Thyroid gland (tissue), 4 donors: ENCODE measurements at regions not wholly inside any gene's neighbourhood (a gene's known extent, or its start where the extent isn't known, plus 50 kb on each side); places are given as distances from the start of the nearest gene placed in this dataset.
A peak's percentile ranks its signal among the peaks of the same experiment; 100 is the strongest.

Source experiments
- POLR2A ChIP-seq, 2 donors: fragments of 450-650 bp; IDR thresholded peaks; one replicate each; pipeline ENCODE4 v1.6.1; 2017; ENCODE audit warnings: antibody characterized with exemption in 2 of 2, mild to moderate bottlenecking in 2 of 2, moderate library complexity in 1 of 2
- TF ChIP-seq, protein P1 (sequence below), 6 experiments: fragments of 200-600 bp in 3 of 6; fragments of 450-650 bp in 3 of 6; sonication (generic) in 3 of 6; IDR thresholded peaks; one replicate each; pipeline ENCODE4 v1.5.1; 2016 to 2019; ENCODE audit warnings: antibody characterized with exemption in 6 of 6, mild to moderate bottlenecking in 2 of 6, inconsistent platforms in 1 of 6, moderate library complexity in 1 of 6

DNA sequence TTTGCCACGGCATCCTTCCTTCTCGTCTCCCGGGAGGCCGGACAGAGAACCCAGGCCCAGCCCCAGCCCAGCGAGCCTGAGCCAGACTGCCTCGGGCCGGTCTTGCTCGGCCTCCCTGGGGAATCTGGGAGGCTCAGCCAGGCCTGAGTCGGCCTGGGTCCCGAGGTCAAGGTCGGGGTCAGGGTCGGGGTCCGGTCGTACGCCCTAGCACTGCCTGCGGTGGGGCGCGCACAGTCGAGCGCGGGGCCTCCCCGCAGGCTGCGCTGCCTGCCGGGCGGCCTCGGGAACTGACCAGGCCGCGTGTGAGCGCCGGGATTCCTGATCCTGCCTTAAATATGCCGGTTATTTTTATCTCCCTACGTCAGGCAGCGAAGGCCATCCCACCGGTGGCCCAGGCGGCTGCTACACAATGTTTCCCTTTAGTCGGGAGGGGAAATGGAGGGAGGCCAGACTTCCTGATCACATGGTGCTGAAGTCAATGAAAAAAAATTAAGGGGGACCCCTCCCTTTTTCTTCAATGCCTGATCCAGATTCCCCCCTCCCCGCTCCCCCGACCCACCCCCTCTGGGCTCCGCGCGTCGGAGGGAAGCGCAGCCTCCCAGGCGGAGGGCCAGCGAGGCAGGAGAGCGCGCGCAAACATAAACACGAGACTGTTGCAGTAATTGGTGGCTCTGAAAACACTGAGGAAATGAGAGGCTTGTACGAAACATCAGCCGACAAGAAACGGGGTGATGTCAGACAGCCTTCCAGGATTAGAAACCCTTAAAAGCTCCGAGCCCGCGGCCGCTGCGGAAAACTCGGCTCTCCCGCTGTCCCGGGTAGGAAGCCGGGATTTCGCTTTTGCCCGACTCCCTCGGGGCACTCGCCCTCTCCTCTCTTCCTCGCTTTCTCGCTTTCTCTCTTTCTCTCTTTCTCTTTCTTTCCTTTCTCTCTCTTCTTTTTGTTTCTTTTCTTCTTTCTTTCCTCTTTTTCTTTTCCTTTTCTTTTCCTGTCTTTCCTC lies 148.2 kb upstream of the KLF4 start:
- TF ChIP-seq, protein P1, sequence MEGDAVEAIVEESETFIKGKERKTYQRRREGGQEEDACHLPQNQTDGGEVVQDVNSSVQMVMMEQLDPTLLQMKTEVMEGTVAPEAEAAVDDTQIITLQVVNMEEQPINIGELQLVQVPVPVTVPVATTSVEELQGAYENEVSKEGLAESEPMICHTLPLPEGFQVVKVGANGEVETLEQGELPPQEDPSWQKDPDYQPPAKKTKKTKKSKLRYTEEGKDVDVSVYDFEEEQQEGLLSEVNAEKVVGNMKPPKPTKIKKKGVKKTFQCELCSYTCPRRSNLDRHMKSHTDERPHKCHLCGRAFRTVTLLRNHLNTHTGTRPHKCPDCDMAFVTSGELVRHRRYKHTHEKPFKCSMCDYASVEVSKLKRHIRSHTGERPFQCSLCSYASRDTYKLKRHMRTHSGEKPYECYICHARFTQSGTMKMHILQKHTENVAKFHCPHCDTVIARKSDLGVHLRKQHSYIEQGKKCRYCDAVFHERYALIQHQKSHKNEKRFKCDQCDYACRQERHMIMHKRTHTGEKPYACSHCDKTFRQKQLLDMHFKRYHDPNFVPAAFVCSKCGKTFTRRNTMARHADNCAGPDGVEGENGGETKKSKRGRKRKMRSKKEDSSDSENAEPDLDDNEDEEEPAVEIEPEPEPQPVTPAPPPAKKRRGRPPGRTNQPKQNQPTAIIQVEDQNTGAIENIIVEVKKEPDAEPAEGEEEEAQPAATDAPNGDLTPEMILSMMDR (IDR thresholded peaks at IDR 0.05) = peak in 2 of 6 experiments; percentile 6 to 13
- TF ChIP-seq POLR2A (IDR thresholded peaks at IDR 0.05) = peak in 1 of 2 donors; percentile 66
